ENCODE measurements at regions not wholly inside any gene's neighbourhood (a gene's known extent, or its start where the extent isn't known, plus 50 kb on each side); places are given as distances from the start of the nearest gene placed in this dataset.

GRCh38 chr17:72234985-72235384, 114.2 kb downstream of the SOX9 start:
- TF ChIP-seq EZH2 (optimal IDR thresholded peaks at IDR 0.05; ENCODE audit: low read depth, low read length) (no peak), CTCF (IDR thresholded peaks at IDR 0.05; ENCODE audit: low read length) (no peak)
